ENCODE measurements at regions not wholly inside any gene's neighbourhood (a gene's known extent, or its start where the extent isn't known, plus 50 kb on each side); places are given as distances from the start of the nearest gene placed in this dataset.

DNA sequence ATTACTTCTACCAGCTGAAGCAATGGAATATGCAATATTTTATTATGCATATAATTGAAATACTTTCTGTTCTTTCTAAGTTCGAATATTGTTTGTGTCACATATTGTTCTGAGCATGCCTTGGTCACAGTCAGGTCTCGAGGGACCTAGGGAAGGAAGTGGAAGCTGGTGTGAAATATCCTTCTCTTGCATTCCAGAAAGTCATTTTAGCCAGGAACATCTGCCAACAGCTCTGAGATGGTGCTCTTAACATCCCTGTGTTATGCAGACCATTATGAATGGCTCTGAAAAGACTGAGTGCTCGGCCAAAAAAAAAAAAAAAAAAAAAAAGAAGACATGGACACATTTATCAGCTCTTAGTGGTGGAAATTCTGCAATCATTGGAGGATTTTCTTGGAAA is 132.7 kb upstream of the JAG1 start:
- DNase-seq (ENCODE audit: low spot score): no peak

DNA sequence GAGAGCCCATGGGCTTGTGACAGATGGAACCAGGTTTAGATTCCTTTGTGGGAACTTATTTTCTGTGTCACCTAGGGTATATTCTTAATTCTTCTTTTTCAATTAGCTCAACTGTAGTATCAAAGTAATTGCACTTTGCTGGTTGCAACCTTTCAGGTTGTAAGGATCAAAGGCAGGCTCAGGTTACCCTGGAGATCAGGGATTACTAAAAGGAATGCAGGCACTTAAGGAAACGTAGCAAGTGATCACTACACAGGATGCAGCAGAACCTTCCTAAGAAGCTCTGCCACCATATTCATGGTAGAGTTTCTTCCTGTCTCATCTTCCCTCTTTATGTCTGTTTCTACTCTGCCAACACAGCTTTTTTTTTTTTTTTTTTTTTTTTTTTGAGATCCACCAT is 133.2 kb upstream of the JAG1 start:
- DNase-seq (ENCODE audit: low spot score): no peak

DNA sequence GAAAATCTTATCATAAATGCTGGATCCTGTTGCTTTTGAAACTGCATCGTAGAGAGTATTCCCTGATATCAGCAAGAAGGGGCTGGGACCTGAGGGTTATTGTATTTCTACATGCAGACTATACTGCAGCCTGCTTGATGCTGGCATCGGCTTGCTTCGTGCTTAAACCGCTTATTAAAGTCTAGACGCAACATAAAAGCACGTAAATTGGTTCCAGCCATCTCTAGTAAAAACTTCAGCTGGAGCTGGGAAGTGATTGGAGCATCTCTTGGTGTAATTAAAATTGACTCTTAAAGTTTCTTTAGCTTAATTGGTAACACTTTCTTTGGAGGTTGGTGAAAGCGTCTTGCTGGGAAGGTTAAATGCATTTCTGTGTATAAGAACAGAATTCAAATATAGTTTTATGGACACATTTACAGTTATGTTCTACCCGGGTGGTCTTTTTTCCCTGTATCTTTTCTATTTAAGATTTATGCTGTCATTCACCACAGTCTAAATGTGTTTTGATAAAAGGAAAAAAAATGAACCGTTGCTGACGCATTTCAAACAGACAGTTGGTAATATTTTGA is 139.0 kb upstream of the JAG1 start:
- no peak for DNase-seq (ENCODE audit: low spot score)

DNA sequence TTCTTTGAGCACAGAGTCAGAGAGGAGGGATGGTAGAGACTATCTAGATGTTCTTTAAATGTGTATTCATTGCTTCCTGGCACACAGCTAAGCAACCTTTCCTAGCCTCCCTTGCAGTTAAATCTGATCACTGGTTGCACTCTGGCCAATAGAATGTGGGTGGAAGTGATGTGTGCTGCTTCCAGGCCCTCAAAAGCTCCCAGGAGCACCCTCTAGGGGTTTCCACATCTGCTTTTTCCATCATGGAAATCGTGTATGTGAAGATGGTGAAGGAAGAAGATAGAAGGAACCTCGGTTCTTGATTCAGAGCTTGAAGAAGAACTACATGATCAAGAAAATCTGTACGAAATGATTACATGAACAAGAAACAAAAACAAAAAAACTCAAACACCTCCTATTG is 149.8 kb upstream of the JAG1 start:
- DNase-seq (ENCODE audit: low spot score): no peak

DNA sequence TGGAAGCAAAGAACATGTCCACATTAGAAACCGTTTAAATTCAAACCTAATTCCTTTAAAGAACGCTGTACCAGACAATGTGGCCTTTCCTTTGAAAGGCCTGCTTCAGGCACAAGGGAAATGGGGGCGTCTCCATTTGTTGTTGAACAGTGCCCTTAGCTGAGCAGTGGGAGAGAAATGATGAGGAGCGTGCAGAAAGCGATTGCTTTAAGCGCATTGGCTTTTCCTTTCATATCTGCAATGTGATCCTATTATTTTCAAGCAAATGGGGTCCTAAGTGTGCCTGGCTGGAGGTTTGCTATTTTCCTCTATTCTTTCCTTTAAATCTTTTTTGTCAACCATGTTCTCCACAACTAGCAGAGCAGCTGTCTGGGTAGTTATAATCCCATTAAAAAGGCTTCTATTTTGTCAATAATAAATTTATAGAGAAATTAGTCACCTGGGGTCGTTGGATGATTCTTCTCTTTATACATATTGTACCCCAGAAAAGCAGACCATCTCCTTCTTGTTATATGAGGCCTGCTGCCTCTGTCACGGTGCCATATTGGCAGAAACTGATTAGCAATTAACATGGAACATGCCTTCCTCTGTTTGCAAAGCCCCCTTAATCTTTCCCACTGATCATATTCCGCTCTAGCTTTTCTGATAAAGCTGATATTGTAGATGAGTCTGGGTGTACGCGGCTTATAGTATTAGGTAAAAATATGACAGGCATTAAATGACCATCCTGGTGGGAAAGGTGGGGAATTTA is 151.1 kb upstream of the JAG1 start:
- DNase-seq (ENCODE audit: low spot score): no peak

DNA sequence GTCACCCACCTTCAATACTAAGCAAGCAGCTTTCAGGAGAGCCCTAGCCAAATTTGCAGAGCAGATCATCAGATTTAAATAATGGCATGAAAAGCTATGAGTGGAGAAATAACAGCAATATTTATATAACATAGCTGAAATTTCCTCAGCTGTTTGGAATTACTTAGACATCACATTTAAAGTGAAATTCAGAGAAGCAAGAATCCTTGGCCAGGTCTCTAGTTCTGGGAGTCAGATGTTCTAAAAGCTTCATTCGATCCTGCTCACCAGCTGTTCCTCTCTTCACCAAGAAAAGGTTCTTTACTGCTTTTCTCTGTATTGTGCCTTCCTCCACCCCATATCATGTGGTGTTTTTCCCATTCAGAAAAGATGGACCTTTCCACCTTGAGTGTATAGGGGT is 152.3 kb upstream of the JAG1 start:
- no peak for DNase-seq (ENCODE audit: low spot score)

DNA sequence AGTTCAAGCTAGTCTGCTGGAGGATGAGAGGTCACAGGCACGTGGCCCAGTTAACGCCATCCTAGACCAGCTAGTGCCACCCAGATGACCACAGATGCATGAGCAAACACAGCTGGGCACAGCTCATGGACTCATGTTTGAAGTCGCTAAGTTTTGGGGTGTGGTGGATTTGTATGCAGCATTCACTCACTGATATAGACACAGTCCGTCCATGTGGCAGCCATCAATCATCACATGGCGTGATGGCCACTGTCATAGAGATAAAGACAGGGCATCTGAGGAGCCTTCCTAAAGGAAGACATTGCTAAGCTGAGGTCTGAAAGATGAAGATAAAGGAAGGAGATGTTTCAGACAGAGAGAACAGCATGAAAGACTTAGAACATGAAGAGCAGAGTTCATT is 154.4 kb upstream of the JAG1 start:
- no peak for DNase-seq (ENCODE audit: low spot score)

DNA sequence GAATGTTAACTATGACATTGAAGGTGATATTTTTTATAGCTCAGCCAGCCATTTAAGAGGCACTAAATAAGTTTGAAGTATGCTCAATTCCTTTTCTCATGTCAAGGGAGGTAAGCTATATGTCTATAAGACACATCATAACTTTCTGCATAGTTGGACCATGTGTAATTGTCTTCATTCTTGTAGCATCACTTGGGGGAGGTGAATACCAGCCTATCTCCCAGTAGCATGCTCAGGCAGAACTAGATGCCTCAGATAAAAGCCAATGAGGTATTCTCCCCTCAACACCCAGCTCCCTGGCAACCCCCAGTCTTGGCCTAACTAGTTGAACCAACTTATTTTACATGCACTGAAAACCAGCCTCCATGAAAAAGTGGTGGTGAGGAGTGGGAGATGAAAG is 158.3 kb upstream of the JAG1 start:
- no peak for DNase-seq (ENCODE audit: low spot score)

DNA sequence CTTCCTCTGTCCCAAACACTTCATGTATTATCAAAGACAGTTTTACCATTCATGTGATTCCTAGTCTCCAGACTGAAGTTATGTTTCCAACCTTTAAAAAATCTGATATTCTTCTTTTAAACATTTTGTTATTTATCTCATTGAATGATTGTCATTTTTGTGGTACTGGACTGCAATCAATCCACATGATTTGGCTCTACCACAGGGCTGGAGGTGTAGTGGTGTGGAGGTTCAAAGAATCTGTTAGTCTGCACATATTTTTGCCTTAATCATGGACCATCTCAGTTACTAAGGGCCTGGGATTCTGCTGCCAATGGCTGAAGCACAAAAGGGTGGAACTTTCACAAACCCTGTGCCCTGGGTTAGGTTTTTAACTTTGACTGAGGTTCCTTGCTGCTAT is 164.1 kb upstream of the JAG1 start:
- DNase-seq (ENCODE audit: low spot score): no peak

DNA sequence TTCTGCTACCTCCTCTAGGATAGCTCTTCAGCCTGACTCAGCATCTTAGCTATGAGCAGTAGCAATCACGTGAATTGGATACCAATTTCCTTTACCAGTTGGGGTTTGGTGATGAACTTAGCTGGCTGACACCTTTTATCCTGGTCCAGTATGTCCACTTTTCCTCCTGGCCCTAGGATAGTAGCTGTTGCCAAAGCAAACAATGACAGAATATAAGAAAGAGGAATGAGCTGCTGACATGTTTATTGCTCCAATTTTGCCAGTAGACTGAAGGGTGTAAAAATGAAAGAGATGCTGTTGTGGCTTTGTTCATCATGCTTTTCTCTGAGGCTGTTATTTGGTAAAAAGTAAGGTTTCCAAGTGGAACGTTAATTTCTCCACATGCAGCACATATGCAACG is 168.3 kb upstream of the JAG1 start:
- no peak for DNase-seq (ENCODE audit: low spot score)

DNA sequence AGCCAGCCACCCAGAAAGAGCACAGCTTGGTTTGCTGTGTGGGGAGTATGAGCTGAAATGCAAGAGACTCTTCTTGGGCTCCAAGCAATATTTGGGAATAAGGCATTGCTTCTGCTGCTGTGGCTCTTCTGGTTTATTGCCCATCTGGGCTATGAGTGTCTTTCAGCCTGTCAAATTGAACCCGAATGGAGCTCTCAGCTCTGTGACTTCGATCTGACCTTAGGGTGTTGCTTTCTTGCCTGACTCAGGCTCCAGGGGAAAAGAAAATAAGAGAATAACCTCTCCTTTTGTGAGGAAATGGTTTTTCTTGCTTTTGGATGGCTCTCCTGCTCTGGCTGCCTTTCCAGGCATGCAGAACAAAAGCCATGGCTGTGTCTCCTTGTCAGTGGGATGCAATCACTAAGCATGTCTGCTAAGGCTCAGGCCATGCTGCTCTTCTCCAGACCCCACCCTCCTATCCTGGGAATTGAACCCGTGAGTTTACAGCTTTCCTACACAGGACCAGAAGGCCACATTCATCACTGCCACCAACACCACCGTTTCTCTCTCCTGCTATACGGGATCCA is 169.4 kb upstream of the JAG1 start:
- DNase-seq (ENCODE audit: low spot score): no peak

DNA sequence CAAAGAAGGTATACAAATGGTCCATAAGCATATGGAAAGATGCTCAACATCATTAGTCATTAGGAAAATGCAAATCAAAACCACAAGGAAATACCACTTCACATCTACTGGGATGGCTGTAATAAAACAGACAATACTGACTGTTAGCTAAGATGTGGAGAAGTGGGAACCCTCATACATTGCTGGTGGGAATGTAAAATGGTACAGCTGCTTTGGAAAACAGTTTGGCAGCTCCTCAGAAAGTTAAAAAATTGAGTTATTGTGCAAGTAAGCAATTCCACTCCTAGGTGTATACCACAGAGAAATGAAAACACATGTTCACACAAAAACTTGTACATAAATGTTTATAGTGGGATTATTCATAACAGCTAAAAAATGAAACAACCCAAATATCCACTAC is 173.0 kb upstream of the JAG1 start:
- no peak for DNase-seq (ENCODE audit: low spot score)

DNA sequence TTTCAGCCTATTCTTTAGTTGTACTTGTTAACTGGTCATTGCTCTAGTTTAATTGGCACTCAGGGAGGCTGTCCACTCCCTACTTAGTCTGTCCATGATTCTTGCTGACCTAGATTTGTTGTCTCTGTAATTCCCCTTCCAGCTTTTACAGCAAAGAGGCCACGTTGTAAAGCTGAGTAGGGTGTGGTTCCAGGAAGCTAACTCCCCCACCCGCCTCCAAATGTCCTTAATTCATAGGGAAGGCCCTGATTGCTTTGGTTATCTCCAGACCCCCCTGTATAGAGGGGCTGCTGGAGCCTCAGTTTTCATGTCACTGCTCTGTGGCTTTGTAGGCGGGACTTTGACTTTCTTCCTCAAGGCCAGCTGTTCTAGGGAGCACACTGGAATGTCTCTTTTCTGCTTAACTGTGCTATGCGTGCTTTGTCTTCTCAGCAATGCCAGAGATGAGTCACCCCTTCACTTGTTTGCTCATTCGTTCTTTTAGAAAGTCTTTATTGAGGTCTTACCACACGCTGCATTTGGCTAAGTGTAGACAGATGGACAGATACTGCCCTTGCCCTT is 175.1 kb upstream of the JAG1 start:
- no peak for DNase-seq (ENCODE audit: low spot score)

DNA sequence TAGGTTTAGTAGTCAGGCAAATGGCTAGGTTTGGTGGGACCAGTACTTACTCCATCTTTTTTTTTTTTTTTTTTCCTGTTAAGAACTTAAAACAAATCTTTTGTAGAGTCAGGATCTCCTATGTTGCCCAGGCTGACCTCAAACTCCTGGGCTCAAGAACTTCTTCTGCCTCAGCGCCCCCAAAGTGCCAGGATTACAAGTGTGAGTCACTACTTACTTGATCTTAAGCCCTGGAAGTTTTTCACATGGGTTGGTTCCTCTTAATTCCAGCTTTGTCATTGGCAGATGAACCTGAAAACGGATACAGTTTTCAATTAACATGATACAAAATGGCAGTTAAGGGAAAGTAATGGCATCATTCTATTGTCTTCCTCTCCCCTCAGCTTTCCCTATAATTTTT is 179.4 kb upstream of the JAG1 start:
- DNase-seq (ENCODE audit: low spot score): no peak

DNA sequence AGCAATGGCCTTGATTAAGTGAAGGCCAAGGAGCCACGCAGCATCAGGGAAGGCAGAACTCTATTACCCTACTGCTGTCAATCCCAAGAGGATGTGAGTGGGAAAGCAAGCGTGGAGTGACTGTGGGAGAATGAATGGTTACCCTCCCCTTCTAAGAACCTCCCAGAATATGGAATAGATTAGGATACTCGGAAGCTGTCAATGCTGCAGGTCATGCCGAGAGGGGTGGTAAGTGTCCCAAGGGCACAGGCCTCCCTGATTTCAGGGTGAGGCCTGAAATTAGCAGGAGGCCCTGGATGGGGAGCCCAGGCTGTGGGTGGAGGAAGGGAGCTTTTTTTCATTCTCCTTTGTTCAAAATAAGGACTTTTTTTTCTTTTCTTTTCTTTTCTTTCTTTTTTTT is 179.9 kb upstream of the JAG1 start:
- no peak for DNase-seq (ENCODE audit: low spot score)

DNA sequence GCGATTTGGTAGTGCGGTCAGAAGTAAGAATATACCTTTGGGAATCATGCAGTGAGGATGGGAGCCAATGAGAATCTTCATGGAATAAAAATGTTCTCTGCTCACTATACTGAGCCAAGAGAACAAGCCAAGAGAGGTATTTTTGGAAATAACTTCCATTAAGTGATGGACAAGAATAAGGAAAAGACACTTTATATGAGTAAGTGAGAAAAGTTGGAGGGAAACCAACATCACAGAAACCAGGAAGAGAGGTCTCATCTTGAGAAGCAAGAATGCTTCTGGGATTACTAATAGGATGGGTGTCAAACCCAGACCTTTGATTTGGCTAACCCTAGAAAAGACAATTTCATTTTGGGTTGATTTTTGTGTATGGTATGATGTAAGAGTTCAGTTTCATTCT is 181.2 kb upstream of the JAG1 start:
- DNase-seq (ENCODE audit: low spot score): no peak

DNA sequence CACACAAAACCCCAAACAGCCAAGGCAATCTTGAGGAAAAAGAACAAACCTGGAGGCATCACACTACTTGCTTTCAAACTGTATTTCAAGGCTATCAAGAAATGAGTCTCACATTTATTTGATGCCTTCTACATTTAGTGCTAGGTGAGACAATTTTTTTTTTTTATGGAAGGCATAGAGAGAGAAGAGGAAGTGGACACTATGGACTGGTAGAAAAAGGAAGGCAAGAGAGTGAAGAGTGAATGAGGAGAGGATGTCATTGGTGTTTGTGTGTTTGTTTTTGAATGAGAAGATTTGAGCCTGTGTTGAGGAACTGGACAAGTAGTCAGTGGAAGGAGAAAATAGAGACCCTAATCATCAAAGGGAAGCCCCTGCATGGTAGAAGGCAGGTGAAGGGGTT is 182.0 kb upstream of the JAG1 start:
- no peak for DNase-seq (ENCODE audit: low spot score)

DNA sequence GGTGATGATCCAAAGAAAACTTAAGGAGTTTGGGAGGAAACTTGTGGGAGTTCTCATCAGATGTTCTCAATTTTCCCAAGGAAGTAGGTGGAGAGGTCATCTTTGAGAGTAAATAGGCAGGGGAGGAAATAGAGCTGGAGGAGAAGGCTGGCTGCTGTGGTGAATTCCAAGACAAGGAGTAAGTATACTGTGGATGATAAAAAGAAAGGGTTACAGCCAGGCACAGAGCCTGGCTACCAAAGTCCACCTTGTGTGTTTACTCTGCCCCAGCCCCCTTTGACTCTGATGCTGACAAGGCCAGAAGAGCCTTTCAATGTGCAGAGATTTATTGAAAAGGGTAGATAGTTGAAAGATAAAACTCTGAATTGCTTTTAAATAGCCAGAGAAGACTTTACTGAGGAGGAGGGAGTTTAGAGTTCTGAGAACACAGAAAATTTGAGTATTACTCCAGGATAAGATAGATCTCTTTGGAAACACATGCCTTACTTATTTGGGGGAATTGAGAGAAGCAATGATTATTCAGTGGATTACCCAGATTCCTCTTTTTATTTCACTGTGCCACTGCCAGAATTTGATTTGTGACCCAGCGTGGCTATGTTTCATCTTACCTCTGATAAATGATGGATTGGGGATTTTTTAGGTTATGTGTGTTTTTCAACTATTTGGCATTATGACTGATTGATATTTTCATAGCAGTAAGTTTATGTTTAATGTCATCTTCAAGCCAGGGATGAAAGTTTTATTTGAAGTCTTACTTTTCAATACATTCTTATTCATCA is 182.6 kb upstream of the JAG1 start:
- DNase-seq (ENCODE audit: low spot score): no peak

DNA sequence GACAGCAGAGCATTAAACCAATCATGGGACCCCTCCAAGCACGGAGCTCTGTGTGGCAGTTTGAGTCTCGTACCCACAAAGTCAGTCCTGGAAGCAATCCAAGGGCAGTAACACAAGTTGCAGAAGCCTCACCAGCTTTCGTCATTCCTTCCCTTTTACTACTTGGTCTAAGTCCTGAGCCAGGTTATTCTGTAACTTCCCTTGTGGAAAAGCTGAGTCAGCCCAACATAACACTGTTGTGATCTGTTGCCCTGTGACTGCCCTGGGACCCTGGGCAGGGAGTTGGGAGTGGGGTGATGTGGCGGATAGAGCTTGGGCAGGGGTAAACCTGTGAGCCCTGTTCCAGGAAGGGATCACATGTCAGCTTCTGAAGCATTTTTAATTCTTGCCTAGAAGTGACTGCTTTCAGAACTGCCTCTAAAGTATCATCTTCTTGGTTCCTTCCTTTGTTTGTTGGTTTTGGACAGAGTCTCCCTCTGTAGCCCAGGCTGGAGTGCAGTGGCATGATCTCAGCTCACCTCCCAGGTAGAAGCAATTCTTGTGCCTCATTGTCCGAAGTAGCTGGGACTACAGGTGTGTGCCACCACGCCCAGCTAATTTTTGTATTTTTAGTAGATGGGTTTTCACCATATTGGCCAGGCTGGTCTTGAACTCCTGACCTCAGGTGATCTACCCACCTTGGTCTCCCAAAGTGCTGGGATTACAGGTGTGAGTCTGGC is 183.7 kb upstream of the JAG1 start:
- peak; percentile 75 for DNase-seq (ENCODE audit: low spot score)

DNA sequence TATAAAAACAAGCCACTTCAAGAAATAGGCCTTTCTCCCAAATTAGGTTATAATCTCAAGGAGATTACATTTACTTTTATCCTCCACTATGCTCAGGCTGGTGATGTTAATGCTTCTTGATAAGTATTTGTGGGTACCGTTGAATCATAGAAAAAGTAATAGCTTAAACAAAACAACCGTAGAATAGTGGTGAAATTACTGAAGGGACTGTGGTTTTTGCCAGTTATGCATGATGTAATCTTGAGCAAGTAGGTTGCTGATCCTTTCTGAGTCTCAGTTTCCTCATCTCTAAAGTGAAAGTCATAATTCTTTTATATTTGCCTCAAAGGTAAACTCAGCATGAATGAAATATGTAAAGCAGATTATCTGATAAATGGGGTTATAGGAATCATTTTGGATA is 187.3 kb upstream of the JAG1 start:
- no peak for DNase-seq (ENCODE audit: low spot score)

DNA sequence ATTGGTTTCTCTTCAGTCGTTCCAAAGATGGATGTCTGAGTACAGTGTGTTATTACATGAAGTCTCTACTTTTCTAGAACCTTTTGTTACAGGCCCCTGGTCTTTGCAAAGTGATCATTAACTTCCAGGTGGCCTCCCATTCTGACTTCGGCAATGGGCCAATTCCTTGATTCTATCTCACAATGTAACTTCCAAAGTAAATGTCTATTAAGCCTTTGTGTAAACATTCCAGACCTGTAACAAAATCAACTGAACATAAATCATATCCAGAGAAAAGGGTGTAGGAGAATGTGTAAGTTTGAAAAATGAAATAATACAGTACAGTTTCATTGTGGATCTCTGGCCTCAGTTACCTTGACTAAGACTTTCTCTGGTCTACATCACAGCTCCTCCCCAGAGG is 187.8 kb upstream of the JAG1 start:
- DNase-seq (ENCODE audit: low spot score): no peak

All from pons (tissue), 1 donor.